Lung (tissue), 11 donors: ENCODE measurements at regions not wholly inside any gene's neighbourhood (a gene's known extent, or its start where the extent isn't known, plus 50 kb on each side); places are given as distances from the start of the nearest gene placed in this dataset.

ENCODE experiments used
- ATAC-seq: fragments of 200-7000 bp; cut with Tn5 transposase; one replicate; pipeline ENCODE4 v1.9.1; 2020; ENCODE audit warnings: moderate number of reproducible peaks; ENCODE audit not compliant: insufficient read depth, low FRiP score
- DNase-seq, 3 donors: peaks; one replicate each; pipeline ENCODE4 v3.0.0-alpha.2; 2013 to 2017
- H3K27ac ChIP-seq, 2 donors: one replicate each; pipeline ENCODE4 v1.5.1; 2013; ENCODE audit warnings: mild to moderate bottlenecking in 2 of 2, moderate library complexity in 2 of 2, control low read depth in 1 of 2, inconsistent platforms in 1 of 2, low read depth in 1 of 2, low read length in 1 of 2
- H3K27me3 ChIP-seq, 3 donors: one replicate each; pipeline ENCODE4 v1.5.1; 2013; ENCODE audit warnings: low read length in 2 of 3; ENCODE audit not compliant: control insufficient read depth in 3 of 3, insufficient read depth in 3 of 3
- H3K36me3 ChIP-seq, 4 donors: one replicate each; pipeline ENCODE4 v1.5.1; 2013; ENCODE audit warnings: low read length in 4 of 4, mild to moderate bottlenecking in 1 of 4, moderate library complexity in 1 of 4; ENCODE audit not compliant: control insufficient read depth in 4 of 4, insufficient read depth in 4 of 4
- H3K4me1 ChIP-seq, 5 donors: one replicate each; pipeline ENCODE4 v1.5.1; 2013; ENCODE audit warnings: low read length in 5 of 5, mild to moderate bottlenecking in 2 of 5, moderate library complexity in 1 of 5; ENCODE audit not compliant: control insufficient read depth in 5 of 5, insufficient read depth in 5 of 5
- H3K4me3 ChIP-seq: one replicate; pipeline ENCODE4 v1.5.1; 2013; ENCODE audit warnings: mild to moderate bottlenecking, control low read depth, moderate library complexity
- H3K9ac ChIP-seq, 2 donors: one replicate each; pipeline ENCODE4 v1.5.1; 2013; ENCODE audit warnings: low read length in 2 of 2, control low read depth in 1 of 2; ENCODE audit not compliant: insufficient read depth in 1 of 2
- H3K9me3 ChIP-seq, 4 donors: one replicate each; pipeline ENCODE4 v1.5.1; 2013; ENCODE audit warnings: low read length in 3 of 4, mild to moderate bottlenecking in 1 of 4, moderate library complexity in 1 of 4; ENCODE audit not compliant: control insufficient read depth in 4 of 4, insufficient read depth in 3 of 4
- CTCF ChIP-seq: IDR thresholded peaks from 2 replicates; pipeline ENCODE4 v1.5.1; 2012; ENCODE audit warnings: mild to moderate bottlenecking; ENCODE audit errors: control extremely low read depth, extremely low read depth
- WGBS, 2 donors: extraction: QIAGEN DNeasy Blood & Tissue Kit; methylation state at CpG; one replicate each; pipeline ENCODE4 v1.1.7; 2013; 5-methylcytosine and 5-hydroxymethylcytosine counted together
- donor health status: control.
- donor health status: control.
- donor health status: Bipolar disorder and iron deficiency.
- donor health status: healthy.
- donor health status: DM: yes; HTN: yes; CAD: no.

GRCh38 chr5:152314196-152314829, 90.8 kb downstream of the NMUR2 start:
- no peak overlapping the region for H3K4me3 ChIP-seq

GRCh38 chr5:152309926-152310450, 95.1 kb downstream of the NMUR2 start:
- peaks cover 0 to 1% (median 0%) of the 10 kb centered on the region in 4 donors for H3K9me3 ChIP-seq
- TF ChIP-seq CTCF, result no peak
- H3K36me3 ChIP-seq, result no peaks in the 10 kb centered on the region
- DNase-seq, result no peak
- no peak overlapping the region for H3K4me3 ChIP-seq
- no peaks in the 10 kb centered on the region for H3K27me3 ChIP-seq
- H3K9ac ChIP-seq, result no peak overlapping the region
- no peak overlapping the region for H3K27ac ChIP-seq
- H3K4me1 ChIP-seq, result peaks cover 0 to 6% (median 0%) of the 10 kb centered on the region in 5 donors
- no peak for ATAC-seq
- 53 to 80% methylated on average over 2 of the region's 2 CpGs for WGBS, 2 donors

More at GRCh38 chr5:152314196-152314829, 90.8 kb downstream of the NMUR2 start:
- Histone ChIP-seq H3K36me3 (no peaks in the 10 kb centered on the region), H3K27me3 (no peaks in the 10 kb centered on the region), H3K9me3 (peaks cover 0 to 1% (median 0%) of the 10 kb centered on the region in 4 donors), H3K27ac (no peak overlapping the region), H3K4me1 (peaks cover 0 to 6% (median 0%) of the 10 kb centered on the region in 5 donors), H3K9ac (no peak overlapping the region)
- WGBS, 2 donors, result 61 to 74% methylated on average over 1 of the region's 1 CpG
- no peak for TF ChIP-seq CTCF
- DNase-seq, result no peak
- ATAC-seq, result no peak

GRCh38 chr5:152306386-152306785, 98.7 kb downstream of the NMUR2 start:
- Histone ChIP-seq H3K4me3 (no peak overlapping the region), H3K36me3 (no peaks in the 10 kb centered on the region), H3K9ac (no peak overlapping the region), H3K9me3 (peaks cover 0 to 3% (median 0%) of the 10 kb centered on the region in 4 donors), H3K4me1 (no peaks in the 10 kb centered on the region), H3K27ac (no peak overlapping the region), H3K27me3 (no peaks in the 10 kb centered on the region)
- DNase-seq (no peak), ATAC-seq (no peak)
- 82 to 93% methylated on average over 2 of the region's 2 CpGs for WGBS, 2 donors
- TF ChIP-seq CTCF, result no peak
